Activated CD4-positive, alpha-beta T cell treated with anti-CD3 and anti-CD28 coated beads, Interleukin-10, Interleukin-2, amounts not matched to agents 100 ng/mL and 50 ng/mL, durations not matched to agents 16 hours and 8 hours (primary cell): ENCODE measurements at regions not wholly inside any gene's neighbourhood (a gene's known extent, or its start where the extent isn't known, plus 50 kb on each side); places are given as distances from the start of the nearest gene placed in this dataset.
"Not testable (repeated sequence)": the region's sequence is repeated elsewhere in the genome, so short reads cannot be mapped to it uniquely, and the experiment has no call there.

Experiments used
- DNase-seq: peaks from one replicate; pipeline ENCODE4 v3.0.0-alpha.2; 2020

DNA sequence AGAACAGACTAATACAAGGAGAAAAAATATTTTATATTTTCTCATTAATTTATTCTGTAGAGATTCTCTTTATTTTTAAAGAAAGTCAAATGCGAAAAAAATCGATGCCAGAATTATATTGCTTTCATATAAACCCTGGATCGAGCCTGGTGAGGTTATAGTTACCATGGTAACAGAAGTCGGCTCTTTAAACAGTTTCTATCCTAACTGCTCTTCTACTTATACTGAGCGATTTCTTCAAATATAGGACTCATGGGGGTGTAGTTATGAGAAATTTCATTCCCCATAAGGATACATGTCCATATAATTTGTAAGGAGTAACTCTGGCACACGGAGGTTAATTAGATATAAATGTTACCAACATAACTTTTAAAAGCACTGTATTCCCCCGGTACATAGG lies 973.5 kb upstream of the NCAM2 start:
- DNase-seq = no peak

DNA sequence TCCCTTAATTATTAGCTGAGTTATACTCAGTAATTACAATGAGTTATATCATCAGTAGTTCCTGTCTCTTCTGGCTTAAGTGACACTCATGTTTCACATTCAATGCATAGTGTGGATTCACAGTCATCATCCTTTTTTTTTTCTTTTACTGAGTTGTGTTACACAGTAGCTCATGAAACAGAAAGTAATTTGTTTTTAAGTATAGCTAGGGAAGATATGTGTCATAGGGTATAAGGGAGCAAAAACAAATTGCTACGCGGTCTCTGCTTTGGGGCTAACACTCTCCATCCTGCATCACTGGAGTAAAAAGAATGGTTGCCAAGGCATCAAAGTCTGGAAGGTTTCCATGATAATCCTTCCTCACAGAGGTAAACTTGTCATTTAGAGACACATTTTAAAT lies 971.7 kb upstream of the NCAM2 start:
- no peak for DNase-seq

DNA sequence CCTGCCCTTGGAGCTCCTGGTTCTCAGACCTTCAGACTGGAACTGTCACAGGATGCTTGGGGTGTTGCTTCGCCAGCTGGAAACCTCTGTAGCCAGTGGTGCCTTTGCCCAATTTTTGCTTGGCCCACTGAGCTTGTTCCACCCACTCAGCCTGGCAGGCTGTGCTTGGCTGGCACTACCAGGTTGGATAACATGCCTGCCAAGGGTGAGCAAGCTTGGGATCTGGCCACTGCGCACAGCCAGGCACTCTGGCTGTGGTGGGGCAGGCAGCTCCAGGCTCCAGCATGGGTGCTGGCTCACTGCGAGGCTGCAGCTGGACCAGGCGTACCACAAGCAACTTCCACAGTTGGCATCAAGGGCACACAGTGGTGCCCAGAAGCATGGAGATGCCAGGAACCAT lies 967.8 kb upstream of the NCAM2 start:
- no peak for DNase-seq

DNA sequence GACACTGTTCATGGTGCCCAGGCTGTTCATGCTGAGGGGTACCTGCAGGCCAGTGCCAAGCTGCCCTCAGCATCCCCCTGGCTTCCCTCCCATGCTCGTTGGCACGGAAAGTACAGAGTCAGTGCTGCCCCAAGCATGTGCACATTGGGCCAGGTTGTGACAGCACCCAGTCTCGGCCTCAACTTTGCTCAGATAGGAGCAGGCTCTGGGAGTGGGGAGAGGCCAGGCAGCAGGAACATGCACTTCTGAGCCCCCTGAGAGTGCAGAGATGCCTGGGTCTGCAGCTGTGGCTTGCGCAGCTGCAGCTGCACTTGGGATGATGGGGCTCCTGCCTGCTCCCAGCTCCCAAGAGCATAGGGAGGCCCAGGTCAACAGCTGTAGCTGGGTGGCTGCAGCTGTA lies 966.4 kb upstream of the NCAM2 start:
- no peak for DNase-seq

DNA sequence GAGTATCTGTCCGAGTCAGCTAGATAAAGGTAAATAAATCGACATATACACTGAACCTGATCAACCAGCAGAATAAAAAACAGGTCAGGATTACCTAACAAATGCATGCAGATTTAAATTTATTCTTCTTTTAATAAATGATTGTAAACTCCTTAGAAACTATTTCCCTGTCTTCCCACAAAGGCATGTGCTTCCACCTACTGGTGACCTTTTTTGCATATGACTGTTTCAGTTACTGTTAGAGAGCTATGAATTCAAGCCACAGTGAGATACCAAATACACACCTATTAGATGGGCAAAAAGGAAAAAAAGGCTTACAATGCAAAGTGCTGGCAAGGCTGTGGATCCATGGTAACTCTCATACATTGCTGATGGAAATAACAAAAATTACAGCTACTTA lies 957.4 kb upstream of the NCAM2 start:
- no peak for DNase-seq

DNA sequence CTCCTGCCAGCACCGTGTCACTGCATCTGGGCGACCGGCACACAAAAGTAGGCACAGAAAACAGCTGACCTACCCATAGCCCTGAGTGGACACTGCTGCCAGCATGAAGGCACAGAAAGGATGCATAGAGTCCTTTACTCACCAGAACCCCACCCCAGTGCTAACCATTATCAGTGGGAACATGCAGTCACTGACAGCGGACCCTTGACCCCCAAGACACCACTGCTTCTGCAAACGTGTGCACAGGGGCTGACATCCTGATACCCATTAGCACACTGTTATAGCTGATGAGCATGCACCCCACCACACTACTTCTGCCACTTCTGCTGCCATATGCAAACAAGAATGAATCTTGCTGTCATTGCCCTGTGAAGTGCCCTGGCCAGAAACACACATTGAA lies 953.0 kb upstream of the NCAM2 start:
- no peak for DNase-seq

DNA sequence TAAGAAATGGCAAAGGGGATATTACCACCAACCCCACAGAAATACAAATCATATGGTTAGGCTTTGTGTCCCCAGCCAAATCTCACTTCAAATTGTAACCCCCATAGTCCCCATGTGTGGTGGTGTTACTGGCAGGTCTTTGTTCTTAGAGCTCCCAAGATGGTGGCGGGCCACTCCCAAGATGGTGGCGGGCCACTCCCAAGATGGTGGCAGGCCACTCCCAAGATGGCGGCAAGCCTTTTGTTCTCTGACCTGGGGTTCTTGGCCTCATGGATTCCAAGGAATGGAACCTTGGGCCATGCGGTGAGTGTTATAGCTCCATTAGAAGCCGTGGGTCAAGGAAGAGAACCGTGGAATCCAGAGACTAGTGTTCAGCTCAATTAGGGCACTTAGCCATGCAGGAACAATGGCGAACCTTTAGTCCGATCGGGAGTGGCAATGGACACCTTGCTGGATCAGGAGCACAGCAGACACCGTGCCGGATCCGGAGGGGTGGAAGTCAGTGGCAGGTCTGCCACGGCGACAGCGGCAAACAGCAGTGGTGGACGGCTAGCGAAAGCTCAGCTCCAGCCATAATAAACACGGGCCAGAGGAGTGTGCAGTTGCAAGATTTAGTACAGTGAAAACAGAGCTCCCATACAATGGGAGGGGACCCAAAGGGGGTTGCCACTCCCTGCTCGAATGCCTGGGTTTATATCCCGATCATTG lies 949.9 kb upstream of the NCAM2 start:
- DNase-seq = not testable (repeated sequence)

DNA sequence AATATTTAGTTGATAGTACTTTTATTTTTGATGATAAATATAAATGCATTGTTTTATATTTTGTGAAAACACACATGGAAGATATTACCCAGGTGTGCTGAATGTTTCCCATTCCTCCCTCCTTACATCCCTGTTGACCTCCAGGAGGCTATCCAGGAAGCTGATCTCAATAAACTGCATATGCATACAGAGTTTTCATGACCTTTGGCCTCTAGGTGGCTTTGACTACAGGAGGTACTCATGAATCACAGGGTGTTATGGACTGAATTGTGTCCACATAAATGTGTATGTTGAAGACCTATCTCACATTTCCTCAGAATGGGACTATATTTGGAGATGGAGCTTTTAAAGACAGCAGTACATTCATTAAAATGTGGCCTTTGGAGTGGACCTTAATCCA lies 914.9 kb upstream of the NCAM2 start:
- no peak for DNase-seq

DNA sequence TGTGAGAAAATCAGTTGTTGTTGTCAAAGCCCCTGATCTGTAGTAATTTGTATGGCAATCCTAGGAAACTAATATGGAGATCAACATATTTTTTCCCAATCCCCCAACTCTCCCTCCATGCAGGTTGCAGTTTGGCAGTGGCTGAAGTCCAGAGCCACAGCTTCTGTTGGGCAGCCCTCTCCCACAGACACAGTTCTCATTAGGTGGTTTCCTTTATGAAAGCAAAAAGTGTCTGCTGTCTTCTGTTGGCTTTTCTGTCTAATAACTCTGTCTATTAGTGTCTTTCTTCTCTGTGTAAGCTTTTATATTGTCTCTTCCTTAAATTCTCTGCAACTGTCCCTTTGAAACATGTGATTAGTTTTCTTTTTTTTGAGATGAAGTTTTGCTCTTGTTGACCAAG lies 914.3 kb upstream of the NCAM2 start:
- no peak for DNase-seq

DNA sequence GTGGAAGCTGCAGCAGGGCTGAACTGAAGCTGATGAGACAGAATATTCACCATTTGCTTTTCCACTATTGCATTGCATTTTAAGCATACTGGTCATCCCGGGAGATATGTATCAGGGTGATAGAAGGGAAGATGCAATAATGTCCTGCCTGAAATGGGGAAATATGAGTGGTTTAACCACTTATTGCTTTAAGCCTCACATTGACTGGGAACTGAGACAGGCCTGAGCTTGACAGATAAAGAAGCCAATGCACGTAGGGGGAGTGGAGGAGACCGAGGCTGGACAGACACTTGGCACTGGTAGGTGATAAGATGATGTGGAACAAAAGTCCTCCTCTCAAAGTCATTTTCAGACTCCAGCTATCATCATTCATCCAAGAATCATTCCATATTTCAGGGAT lies 911.7 kb upstream of the NCAM2 start:
- no peak for DNase-seq

DNA sequence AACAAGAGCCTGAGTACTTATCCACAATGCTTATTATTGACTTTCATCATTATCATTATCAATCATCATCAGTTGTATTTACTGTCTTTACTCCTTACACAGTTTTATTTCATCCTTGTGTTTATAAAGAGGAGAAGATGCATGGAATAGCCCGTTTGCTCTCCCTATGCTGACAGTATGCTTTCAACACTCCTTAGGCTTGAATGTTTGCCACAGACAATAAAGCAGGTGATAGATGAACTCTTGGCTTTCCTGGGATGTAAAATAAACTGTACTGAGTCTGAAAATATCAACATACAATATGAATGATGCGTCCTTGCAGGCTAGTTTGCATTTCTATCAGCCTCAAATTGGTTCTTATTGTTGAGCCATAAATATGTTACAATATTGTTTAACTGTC lies 891.8 kb upstream of the NCAM2 start:
- DNase-seq = no peak

DNA sequence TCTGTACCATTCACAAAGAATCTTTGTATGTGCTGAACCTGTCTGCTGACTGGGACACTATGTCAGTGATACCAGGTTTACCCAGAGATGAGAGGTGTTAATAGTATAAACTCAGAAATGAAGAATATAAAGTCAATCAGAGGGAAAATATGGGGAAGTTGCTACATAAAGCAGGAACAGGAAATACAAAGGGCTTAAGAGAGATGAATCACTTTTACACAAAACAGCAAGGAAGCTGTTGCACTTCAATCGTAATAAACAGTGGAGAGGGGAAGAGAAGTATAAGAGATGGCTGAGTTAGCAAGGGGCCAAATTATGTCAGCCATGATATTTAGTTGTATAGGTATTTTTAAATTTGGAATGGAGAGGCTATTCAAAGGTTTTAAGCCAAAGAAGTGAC lies 890.2 kb upstream of the NCAM2 start:
- no peak for DNase-seq

DNA sequence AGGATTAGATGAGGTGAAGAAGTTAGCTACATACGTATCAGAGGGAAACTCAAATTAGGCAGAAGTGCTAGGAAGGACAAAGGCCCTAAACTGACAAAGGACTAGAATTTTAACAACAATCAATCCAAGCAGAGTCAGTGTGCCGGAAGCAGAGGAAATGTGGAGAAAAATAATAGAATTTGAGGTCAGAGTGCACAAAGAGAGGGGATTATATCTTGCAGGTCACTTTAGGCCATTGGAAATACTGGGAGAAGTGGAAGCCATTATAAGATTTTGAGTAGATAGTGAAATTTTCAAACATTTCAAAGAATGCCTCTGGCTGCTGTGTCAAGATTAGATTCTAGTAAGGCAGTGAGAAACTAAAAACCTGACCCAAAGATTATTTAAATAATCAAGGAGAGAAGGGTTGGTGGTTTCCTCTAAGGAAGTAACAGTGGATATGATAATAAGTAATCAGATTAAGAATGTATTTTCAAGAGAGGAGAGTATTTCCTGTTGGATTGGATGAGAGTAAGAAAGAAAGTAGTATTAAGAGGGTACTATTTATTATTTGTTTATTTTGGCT lies 889.2 kb upstream of the NCAM2 start:
- no peak for DNase-seq

DNA sequence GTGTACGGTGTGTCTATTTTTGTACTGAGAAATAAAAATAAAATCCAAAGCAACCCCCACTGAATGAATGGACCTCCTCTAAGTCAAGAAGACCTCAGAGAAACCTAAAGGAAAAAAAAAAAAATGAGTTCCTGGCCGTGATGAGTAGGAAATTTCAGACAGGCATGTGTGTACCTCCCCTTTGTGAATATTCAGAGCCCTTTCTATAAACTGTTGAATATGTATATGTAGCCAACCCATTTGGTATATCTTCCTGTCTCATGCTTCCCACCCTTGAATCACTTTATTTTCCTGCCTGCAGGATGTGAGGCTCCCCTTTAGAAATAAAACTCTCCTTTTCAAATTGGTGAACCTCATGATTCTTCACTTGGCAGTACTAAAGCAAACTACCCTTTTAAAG lies 887.8 kb upstream of the NCAM2 start:
- no peak for DNase-seq

DNA sequence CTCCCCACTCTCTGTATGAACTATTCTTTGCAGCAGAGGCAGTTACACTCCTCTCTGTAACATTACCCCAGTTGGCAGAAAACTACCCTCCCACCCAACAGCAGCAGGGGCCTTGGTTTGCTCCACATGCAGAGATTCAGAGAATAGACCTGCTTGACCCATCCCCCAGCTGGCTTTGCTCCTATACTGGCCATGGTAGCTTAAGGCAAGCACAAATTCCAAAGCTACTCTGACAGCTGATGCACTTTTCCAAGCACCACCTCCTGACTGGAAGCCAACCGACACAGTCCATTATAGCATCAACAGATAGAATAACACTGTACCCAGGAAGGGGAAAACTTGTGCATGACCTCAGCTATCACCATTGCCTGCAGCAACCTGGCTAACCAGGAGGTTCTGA lies 846.5 kb upstream of the NCAM2 start:
- DNase-seq = no peak

DNA sequence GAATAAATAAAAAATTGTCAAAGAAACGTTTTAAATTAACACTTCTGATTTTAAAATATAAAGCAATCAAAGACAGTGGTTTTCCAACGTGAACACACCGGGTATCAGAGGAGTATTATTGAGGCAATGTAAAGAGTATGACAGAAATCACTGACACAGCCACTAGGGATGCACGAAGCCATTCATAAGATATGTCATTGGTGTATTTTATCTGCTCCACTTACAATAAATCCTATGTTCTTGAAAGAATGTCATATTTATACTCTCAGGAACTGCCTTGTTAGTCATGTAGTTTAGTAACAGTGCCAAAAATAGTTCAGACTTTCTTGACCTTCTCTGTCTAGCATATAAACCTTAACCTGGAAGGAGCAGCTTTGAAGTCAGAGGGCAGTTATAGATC lies 835.0 kb upstream of the NCAM2 start:
- no peak for DNase-seq

DNA sequence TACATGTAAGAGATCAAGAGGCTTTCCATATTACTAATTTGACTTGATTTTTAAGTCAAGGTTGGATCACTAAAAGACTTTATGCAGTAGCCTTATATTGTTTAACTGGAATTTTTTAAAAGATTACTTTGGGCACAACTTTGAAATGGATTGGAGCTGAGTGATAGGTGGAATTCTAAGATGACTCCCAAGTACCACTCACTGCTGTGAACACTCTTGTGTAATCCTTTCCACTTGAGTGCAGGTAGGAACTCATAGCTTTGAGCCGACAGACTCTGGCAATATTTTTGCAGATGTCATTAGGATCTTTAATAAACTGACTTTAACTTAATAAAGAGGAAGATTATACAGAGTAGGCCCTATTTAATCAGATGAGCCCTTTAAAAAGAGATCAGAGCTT lies 831.1 kb upstream of the NCAM2 start:
- no peak for DNase-seq

DNA sequence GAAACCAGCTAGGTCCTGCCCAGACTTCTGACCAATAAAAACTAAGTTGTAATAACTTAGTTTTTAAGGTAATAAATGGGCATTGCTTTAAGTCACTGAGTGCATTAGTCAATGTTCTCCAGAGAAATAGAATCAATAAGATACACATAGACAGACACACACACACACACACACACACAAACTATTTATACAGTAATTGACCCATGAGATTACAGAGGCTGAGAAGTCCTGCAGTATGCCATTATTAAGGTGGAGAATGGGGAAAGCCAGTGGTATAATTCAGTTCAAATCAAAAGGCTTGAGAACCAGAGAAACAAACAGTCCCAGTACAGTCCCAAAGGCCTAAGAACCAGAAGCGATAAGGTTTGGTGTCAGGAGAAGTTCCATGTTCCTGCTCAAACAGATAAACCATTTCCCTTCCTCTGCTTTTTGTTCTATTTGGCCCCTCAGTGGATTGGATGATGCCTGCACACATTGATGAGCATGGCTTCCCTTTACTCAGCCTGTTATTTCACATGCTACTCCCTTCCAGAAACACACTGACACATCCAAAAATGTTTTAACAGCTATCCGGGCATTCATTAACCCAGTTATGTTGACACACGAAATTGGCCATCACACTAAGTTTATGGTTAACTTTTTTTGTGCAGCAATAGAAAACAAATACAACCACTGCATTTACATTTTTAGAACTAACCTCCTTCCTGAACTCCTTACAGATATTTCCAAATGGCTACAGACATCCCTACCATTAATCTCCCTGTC lies 828.2 kb upstream of the NCAM2 start:
- DNase-seq = no peak

DNA sequence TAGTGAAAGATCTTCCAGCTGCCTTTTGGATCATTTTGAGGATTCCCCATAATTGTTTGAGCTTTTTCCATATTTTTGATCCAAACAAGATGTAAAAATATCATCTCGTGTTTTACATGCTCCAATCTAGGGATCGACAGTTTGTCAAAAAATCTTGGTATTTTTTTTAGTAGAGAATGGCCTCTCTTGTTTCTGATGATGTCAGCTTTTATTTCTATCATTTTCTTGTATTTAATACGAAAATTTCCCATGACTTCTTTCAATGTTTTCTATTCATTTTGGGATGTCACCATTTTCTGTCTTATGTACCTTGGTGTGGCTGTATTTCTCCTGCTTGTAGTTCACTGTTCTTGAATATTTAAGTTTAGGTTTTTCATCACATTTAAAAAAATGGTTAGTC lies 812.0 kb upstream of the NCAM2 start:
- DNase-seq = no peak

DNA sequence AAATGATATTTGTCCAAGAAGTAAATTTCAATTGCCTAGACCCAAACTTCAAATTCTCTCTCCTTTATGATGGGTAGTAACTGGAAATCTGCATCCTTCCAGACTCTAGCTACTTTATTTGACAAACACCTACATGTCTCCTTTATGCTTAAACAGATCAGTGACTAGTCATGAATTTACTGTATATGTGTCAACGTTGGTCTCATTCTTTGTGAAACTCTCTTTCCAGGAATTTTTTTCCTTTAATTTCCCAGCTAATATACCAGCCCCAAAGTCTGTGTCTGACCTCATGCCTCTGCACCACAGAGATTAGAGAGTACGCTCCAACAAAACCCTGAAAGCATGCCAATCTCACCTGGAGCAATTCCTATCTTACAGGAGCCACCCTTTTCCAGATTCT lies 811.2 kb upstream of the NCAM2 start:
- no peak for DNase-seq

DNA sequence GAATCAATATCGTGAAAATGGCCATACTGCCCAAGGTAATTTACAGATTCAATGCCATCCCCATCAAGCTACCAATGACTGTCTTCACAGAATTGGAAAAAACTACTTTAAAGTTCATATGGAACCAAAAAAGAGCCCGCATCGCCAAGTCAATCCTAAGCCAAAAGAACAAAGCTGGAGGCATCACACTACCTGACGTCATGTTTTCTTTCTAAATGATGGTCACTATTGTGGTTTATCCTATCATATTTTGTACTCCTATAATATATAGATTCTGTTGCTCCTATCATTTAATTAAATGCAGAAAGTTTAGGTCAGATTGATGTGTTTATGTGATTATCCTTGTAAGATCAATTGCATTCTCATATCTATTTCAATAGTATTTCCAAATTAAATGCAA lies 796.9 kb upstream of the NCAM2 start:
- DNase-seq = not testable (repeated sequence)

DNA sequence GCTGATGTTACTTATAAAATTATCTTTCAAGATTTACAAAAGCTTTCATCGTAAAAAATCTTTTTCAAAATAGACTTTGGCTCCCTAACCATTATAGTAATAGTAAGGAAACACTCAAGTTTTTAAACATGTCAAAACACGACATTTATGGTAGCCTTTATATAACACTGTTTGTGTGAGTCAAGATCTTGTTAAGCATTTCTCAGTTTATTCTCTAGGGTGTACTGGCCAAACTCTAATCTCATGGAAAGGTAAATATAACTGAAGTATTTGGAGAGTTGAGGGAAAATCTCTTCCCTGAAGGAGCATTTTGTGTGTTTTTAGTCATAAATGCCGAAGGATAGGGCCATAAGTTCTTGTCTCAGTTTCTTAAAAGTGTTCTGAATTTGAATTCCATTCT lies 790.9 kb upstream of the NCAM2 start:
- no peak for DNase-seq

DNA sequence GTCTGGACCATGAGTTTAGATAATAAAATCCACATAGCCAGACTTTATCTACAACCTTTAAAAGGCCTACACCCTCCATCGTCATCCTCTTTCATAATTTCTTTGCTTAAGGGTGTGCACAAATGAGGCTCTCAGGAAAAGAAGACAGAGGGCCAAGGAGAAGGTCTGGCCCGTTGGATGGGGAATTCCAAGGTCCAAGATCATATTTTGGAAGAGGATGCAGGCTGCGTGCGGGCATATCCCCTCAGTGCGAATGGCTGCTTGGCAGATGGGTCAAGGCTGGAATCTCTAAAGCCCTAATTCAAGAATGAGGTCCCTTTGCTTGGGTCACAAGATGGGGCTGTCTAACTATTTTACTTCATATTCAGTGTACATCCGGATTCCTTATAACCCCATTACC lies 782.2 kb upstream of the NCAM2 start:
- DNase-seq = no peak

DNA sequence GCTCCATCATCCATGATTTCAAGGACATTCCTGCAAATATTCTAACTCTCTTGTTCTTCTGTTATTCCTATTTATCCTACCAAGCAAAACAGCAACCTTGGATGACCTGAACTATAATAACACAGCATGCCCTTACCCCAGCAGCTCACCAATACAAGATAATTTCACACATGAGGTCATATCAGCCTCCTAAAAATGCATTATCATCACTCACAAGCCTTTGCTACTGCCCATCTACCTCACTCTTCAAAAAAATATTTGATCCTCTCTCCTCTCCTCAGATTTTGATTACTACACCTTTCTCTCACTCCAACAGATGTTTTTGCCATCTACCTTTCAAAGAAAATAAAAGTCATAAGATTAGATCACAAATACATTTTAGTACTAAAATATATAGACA lies 777.6 kb upstream of the NCAM2 start:
- no peak for DNase-seq

DNA sequence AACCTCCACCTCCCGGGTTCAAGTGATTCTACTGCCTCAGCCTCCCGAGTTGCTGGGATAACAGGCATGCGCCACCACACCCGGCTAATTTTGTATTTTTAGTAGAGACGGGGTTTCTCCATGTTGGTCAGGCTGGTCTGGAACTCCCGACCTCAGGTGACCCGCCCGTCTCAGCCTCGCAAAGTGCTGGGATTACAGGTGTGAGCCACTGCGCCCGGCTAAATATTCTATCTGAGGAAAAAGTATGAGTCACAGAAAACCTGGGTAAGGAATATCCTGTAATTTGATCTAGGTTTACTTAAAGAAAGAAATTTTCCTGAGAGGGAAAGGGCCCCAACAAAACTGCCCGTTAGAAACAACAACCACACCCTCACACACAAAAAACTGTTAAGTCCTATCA lies 776.2 kb upstream of the NCAM2 start:
- not testable (repeated sequence) for DNase-seq
